Osteoblast (primary cell): ENCODE measurements at regions not wholly inside any gene's neighbourhood (a gene's known extent, or its start where the extent isn't known, plus 50 kb on each side); places are given as distances from the start of the nearest gene placed in this dataset.

ENCODE experiments used
- DNase-seq: peaks from one replicate; pipeline ENCODE4 v3.0.0; 2011; ENCODE audit warnings: low spot score, mixed read lengths; ENCODE audit not compliant: insufficient read length; ENCODE audit errors: missing footprints
- H2AFZ ChIP-seq: 2 replicates; pipeline ENCODE4 v1.6.0; 2011; ENCODE audit warnings: mild to moderate bottlenecking, low read length
- H3K27ac ChIP-seq: 2 replicates; pipeline ENCODE4 v1.5.1; 2011; ENCODE audit warnings: mild to moderate bottlenecking, low read depth, low read length, moderate library complexity
- H3K27me3 ChIP-seq: 2 replicates; pipeline ENCODE4 v1.6.0; 2012; ENCODE audit warnings: mild to moderate bottlenecking, control low read depth, inconsistent platforms, low read length, moderate library complexity; ENCODE audit not compliant: insufficient read depth
- H3K36me3 ChIP-seq: 2 replicates; pipeline ENCODE4 v1.5.1; 2011; ENCODE audit warnings: mild to moderate bottlenecking, low read length, control low read depth, moderate library complexity; ENCODE audit not compliant: insufficient read depth
- H3K4me1 ChIP-seq: 2 replicates; pipeline ENCODE4 v1.5.1; 2011; ENCODE audit warnings: mild to moderate bottlenecking, low read length, control low read depth, moderate library complexity; ENCODE audit not compliant: insufficient read depth
- H3K4me2 ChIP-seq: 2 replicates; pipeline ENCODE4 v1.6.0; 2011; ENCODE audit warnings: mild to moderate bottlenecking, low read length; ENCODE audit not compliant: insufficient read depth
- H3K4me3 ChIP-seq: fragments of 200-600 bp; sonication (generic); 3 replicates; pipeline ENCODE4 v1.5.1; 2012; ENCODE audit warnings: mild to moderate bottlenecking, low read length, inconsistent platforms; ENCODE audit not compliant: insufficient read depth
- H3K79me2 ChIP-seq: 2 replicates; pipeline ENCODE4 v1.6.0; 2012; ENCODE audit warnings: mild to moderate bottlenecking, low read length, control low read depth, inconsistent platforms; ENCODE audit not compliant: insufficient read depth
- H3K9me3 ChIP-seq: 2 replicates; pipeline ENCODE4 v1.5.1; 2011; ENCODE audit warnings: low read depth, low read length, control low read depth
- H4K20me1 ChIP-seq: 2 replicates; pipeline ENCODE4 v1.6.0; 2012; ENCODE audit warnings: mild to moderate bottlenecking, low read length, control low read depth; ENCODE audit not compliant: insufficient read depth
- TF ChIP-seq, protein P1 (sequence below): IDR thresholded peaks from 2 replicates; pipeline ENCODE4 v1.5.1; 2011; ENCODE audit warnings: mild to moderate bottlenecking, low read depth, low read length, moderate library complexity; ENCODE audit errors: extremely low read depth

DNA sequence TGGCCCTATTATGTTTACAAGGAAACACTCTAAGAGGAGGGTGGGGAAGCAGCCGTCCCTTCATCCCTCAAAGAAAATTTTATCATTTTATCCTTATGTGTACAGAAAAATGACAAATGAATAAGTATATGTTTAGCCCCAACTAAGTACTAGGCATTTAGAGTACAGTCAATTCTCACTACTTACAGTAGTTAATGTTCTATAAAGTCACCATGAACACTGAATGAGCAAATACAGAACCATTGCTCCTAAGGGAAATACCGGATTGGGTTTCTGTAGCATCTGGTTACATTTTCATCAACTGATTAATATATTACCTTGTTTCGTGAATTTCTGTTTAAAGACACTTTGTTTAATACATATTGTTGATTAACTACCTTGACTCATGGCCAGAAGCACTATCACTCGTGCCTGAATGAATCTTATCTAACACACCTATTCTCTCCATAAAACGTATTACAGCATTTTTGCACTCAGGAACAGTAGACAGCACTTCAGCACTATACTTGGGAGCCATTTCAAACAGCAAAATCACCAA, 109.3 kb downstream of the ASB9 start:
- Histone ChIP-seq H3K27ac (no peak overlapping the region), H3K4me1 (no peaks in the 10 kb centered on the region), H3K36me3 (no peaks in the 10 kb centered on the region), H3K79me2 (no peaks in the 10 kb centered on the region), H3K9me3 (no peaks in the 10 kb centered on the region), H3K4me3 (no peak overlapping the region), H3K27me3 (no peaks in the 10 kb centered on the region), H2AFZ (no peak overlapping the region), H3K4me2 (no peak overlapping the region), H4K20me1 (no peaks in the 10 kb centered on the region)
- TF ChIP-seq, protein P1, sequence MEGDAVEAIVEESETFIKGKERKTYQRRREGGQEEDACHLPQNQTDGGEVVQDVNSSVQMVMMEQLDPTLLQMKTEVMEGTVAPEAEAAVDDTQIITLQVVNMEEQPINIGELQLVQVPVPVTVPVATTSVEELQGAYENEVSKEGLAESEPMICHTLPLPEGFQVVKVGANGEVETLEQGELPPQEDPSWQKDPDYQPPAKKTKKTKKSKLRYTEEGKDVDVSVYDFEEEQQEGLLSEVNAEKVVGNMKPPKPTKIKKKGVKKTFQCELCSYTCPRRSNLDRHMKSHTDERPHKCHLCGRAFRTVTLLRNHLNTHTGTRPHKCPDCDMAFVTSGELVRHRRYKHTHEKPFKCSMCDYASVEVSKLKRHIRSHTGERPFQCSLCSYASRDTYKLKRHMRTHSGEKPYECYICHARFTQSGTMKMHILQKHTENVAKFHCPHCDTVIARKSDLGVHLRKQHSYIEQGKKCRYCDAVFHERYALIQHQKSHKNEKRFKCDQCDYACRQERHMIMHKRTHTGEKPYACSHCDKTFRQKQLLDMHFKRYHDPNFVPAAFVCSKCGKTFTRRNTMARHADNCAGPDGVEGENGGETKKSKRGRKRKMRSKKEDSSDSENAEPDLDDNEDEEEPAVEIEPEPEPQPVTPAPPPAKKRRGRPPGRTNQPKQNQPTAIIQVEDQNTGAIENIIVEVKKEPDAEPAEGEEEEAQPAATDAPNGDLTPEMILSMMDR, result no peak
- no peak for DNase-seq

DNA sequence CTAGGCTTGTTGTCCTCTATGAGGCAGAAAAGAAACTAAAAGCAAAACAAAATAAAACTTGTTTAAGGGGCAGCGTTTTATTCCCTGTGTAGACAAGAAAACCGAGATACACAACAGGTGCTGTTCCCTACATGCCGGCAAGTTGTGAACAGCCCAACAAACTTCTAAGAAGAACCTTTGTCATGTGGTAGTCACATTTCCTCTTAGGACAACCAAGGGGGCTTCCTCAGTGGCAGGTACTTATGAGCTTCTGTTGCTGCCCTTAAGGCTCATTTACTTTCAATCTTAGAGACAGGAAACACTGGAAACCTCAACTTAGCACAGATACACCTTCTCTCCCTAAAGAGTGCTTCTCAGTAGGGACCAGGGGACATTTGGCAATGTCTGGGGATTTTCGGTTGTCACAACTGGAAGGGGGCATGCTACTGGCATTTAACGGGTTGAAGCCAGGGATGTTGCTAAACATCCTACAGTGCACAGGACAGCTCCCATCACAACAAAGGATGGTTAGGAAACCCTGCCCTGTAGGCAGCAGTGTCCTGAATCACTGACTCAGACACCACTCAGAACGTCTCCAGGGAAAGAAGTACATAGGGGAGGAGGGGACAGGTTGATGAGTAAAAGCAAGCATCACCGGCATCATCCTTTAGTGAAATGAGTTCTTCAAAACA, 111.0 kb downstream of the ASB9 start:
- H3K4me1 ChIP-seq, result no peaks in the 10 kb centered on the region
- DNase-seq, result no peak
- H3K79me2 ChIP-seq, result no peaks in the 10 kb centered on the region
- no peaks in the 10 kb centered on the region for H4K20me1 ChIP-seq
- H3K4me2 ChIP-seq, result no peak overlapping the region
- H3K9me3 ChIP-seq, result no peaks in the 10 kb centered on the region
- H3K27me3 ChIP-seq, result no peaks in the 10 kb centered on the region
- H3K36me3 ChIP-seq, result no peaks in the 10 kb centered on the region
- no peak overlapping the region for H2AFZ ChIP-seq
- no peak overlapping the region for H3K27ac ChIP-seq
- H3K4me3 ChIP-seq, result no peak overlapping the region
- TF ChIP-seq, protein P1, result no peak

- Histone ChIP-seq H3K27ac (no peak overlapping the region), H3K27me3 (no peaks in the 10 kb centered on the region), H3K4me1 (no peaks in the 10 kb centered on the region), H3K4me3 (no peak overlapping the region), H2AFZ (no peak overlapping the region), H4K20me1 (no peaks in the 10 kb centered on the region), H3K79me2 (no peaks in the 10 kb centered on the region), H3K36me3 (no peaks in the 10 kb centered on the region), H3K4me2 (no peak overlapping the region), H3K9me3 (no peaks in the 10 kb centered on the region)
- TF ChIP-seq, protein P1, result no peak
- no peak for DNase-seq
Measured at GRCh38 chrX:15158350-15158735, 111.5 kb downstream of the ASB9 start.

- no peak overlapping the region for H3K27ac ChIP-seq
- no peaks in the 10 kb centered on the region for H3K4me1 ChIP-seq
- no peaks in the 10 kb centered on the region for H3K9me3 ChIP-seq
- H4K20me1 ChIP-seq, result no peaks in the 10 kb centered on the region
- no peaks in the 10 kb centered on the region for H3K36me3 ChIP-seq
- H2AFZ ChIP-seq, result no peak overlapping the region
- no peak overlapping the region for H3K4me2 ChIP-seq
- no peak overlapping the region for H3K4me3 ChIP-seq
- DNase-seq, result no peak
- no peaks in the 10 kb centered on the region for H3K27me3 ChIP-seq
- TF ChIP-seq, protein P1, result no peak
- H3K79me2 ChIP-seq, result no peaks in the 10 kb centered on the region
Measured at GRCh38 chrX:15157624-15158023, 112.3 kb downstream of the ASB9 start.
